ENCODE measurements at regions not wholly inside any gene's neighbourhood (a gene's known extent, or its start where the extent isn't known, plus 50 kb on each side); places are given as distances from the start of the nearest gene placed in this dataset.

DNA sequence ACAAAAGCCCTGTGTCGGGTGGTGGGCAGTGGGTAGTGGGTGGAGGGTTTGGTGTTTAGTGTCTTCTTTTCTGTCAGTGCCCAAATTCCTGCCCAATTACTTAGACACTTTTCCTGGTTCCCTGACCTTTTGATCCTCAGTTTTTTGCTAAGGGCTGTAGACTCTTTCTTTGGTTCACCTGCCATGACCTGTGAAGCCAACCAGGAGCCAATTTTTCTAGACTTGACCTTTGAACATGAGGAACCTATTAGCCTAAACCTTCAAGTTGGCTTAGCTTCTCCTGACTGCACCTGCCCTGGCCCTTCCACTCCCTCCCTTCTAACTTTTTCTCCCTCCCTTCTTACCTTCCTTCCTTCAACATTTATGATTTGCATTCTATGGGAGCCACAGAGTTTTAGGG is 94.5 kb downstream of the MID1IP1 start:
- no peaks in the 10 kb centered on the region for H3K27me3 ChIP-seq
- intact Hi-C loops (cut with DNase I; ENCODE audit: low total_unique reads), result no loop called here
- no peak for DNase-seq

GRCh38 chrX:38896724-38897298 is 95.6 kb downstream of the MID1IP1 start:
- H3K27ac ChIP-seq, result no peak overlapping the region
- intact Hi-C loops (cut with DNase I; ENCODE audit: low total_unique reads), result no loop called here
- no peaks in the 10 kb centered on the region for H3K27me3 ChIP-seq
- TF ChIP-seq POLR2A (IDR thresholded peaks at IDR 0.05), result no peak
- TF ChIP-seq CTCF (IDR thresholded peaks at IDR 0.05), result no peak
- no peaks in the 10 kb centered on the region for H3K36me3 ChIP-seq
- no peaks in the 10 kb centered on the region for H3K9me3 ChIP-seq
- H3K4me3 ChIP-seq, result no peak overlapping the region
- no peaks in the 10 kb centered on the region for H3K4me1 ChIP-seq
- DNase-seq, result no peak

More for the DNA sequence above, 94.5 kb downstream of the MID1IP1 start:
- H3K9me3 ChIP-seq, result no peaks in the 10 kb centered on the region
- no peaks in the 10 kb centered on the region for H3K36me3 ChIP-seq
- no peaks in the 10 kb centered on the region for H3K4me1 ChIP-seq
- H3K4me3 ChIP-seq, result no peak overlapping the region
- H3K27ac ChIP-seq, result no peak overlapping the region
- TF ChIP-seq CTCF (IDR thresholded peaks at IDR 0.05) (no peak), POLR2A (IDR thresholded peaks at IDR 0.05) (no peak)

GRCh38 chrX:38898261-38898660 is 97.0 kb downstream of the MID1IP1 start:
- DNase-seq, result no peak
- no peak overlapping the region for H3K27ac ChIP-seq
- no peaks in the 10 kb centered on the region for H3K36me3 ChIP-seq
- intact Hi-C loops (cut with DNase I; ENCODE audit: low total_unique reads), result no loop called here
- H3K27me3 ChIP-seq, result no peaks in the 10 kb centered on the region
- H3K4me1 ChIP-seq, result no peaks in the 10 kb centered on the region
- no peak overlapping the region for H3K4me3 ChIP-seq
- no peaks in the 10 kb centered on the region for H3K9me3 ChIP-seq
- no peak for TF ChIP-seq CTCF (IDR thresholded peaks at IDR 0.05)
- no peak for TF ChIP-seq POLR2A (IDR thresholded peaks at IDR 0.05)

GRCh38 chrX:38899650-38900049 is 98.4 kb downstream of the MID1IP1 start:
- H3K9me3 ChIP-seq, result no peaks in the 10 kb centered on the region
- H3K36me3 ChIP-seq, result no peaks in the 10 kb centered on the region
- no peaks in the 10 kb centered on the region for H3K27me3 ChIP-seq
- no peak overlapping the region for H3K4me3 ChIP-seq
- DNase-seq, result no peak
- H3K4me1 ChIP-seq, result no peaks in the 10 kb centered on the region
- no peak for TF ChIP-seq CTCF (IDR thresholded peaks at IDR 0.05)
- TF ChIP-seq POLR2A (IDR thresholded peaks at IDR 0.05), result no peak
- intact Hi-C loops (cut with DNase I; ENCODE audit: low total_unique reads), result no loop called here
- no peak overlapping the region for H3K27ac ChIP-seq

- H3K27ac ChIP-seq, result no peak overlapping the region
- intact Hi-C loops (cut with DNase I; ENCODE audit: low total_unique reads), result no loop called here
- H3K36me3 ChIP-seq, result no peaks in the 10 kb centered on the region
- H3K27me3 ChIP-seq, result no peaks in the 10 kb centered on the region
- no peak for DNase-seq
- no peaks in the 10 kb centered on the region for H3K4me1 ChIP-seq
- no peaks in the 10 kb centered on the region for H3K9me3 ChIP-seq
- TF ChIP-seq POLR2A (IDR thresholded peaks at IDR 0.05) (no peak), CTCF (IDR thresholded peaks at IDR 0.05) (no peak)
- H3K4me3 ChIP-seq, result no peak overlapping the region
These were observed 99.5 kb downstream of the MID1IP1 start for GRCh38 chrX:38900719-38901118.

All from uterus (tissue), 3 donors.